Retinal pigment epithelial cell (primary cell): ENCODE measurements at regions not wholly inside any gene's neighbourhood (a gene's known extent, or its start where the extent isn't known, plus 50 kb on each side); places are given as distances from the start of the nearest gene placed in this dataset.

Experiments
- DNase-seq: peaks from one replicate; pipeline ENCODE4 v3.0.0-alpha.2; 2010; ENCODE audit warnings: low read depth
- H3K4me3 ChIP-seq: 2 replicates; pipeline ENCODE4 v1.5.1; 2011; ENCODE audit warnings: mild to moderate bottlenecking, low read length, control low read depth, moderate library complexity
- TF ChIP-seq, protein P1 (sequence below): conservative IDR thresholded peaks from 2 replicates; pipeline ENCODE4 v1.5.1; 2011; ENCODE audit warnings: low read depth, low read length, control low read depth, inconsistent platforms

DNA sequence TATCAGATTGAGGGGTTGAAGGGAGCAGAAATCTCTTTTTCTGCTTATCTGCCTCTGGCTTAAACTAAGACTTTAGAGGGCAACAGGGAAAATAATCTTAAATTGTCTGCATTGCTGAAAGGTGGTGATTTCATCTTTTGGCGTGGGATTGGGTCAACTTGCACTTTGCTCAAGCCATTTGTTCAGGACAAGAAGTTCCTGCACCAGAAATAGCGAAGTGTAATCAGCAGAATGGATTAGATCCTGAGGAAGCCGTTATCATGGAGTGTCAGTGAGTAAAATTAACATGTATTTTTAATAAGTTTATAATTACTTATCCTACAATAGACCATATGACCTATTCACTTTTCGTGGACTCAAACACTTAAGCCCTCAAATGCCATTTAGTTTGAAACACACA is 249.3 kb downstream of the CD83 start:
- DNase-seq: no peak
- H3K4me3 ChIP-seq: no peak overlapping the region
- TF ChIP-seq, protein P1, sequence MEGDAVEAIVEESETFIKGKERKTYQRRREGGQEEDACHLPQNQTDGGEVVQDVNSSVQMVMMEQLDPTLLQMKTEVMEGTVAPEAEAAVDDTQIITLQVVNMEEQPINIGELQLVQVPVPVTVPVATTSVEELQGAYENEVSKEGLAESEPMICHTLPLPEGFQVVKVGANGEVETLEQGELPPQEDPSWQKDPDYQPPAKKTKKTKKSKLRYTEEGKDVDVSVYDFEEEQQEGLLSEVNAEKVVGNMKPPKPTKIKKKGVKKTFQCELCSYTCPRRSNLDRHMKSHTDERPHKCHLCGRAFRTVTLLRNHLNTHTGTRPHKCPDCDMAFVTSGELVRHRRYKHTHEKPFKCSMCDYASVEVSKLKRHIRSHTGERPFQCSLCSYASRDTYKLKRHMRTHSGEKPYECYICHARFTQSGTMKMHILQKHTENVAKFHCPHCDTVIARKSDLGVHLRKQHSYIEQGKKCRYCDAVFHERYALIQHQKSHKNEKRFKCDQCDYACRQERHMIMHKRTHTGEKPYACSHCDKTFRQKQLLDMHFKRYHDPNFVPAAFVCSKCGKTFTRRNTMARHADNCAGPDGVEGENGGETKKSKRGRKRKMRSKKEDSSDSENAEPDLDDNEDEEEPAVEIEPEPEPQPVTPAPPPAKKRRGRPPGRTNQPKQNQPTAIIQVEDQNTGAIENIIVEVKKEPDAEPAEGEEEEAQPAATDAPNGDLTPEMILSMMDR: no peak

DNA sequence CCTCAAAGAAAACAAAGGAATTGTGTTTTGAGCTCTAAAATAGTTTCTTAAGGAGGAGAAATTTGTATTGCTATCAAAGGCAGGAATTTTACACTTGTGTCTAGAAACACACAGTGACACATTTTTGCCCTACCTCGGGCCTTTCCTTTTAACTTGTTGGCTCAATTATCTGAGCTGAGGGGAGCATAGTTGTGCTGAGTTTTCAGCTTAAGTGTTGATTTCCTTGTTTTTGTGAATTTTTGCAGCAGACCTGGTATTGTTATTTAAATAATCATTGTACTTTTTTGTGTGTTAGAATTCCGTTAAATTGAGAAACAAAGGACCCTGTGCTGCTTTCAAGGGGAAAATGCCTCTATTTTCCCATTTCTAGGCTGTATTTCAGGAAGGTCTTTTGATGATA is 249.7 kb downstream of the CD83 start:
- H3K4me3 ChIP-seq: no peak overlapping the region
- no peak for DNase-seq
- TF ChIP-seq, protein P1: no peak

DNA sequence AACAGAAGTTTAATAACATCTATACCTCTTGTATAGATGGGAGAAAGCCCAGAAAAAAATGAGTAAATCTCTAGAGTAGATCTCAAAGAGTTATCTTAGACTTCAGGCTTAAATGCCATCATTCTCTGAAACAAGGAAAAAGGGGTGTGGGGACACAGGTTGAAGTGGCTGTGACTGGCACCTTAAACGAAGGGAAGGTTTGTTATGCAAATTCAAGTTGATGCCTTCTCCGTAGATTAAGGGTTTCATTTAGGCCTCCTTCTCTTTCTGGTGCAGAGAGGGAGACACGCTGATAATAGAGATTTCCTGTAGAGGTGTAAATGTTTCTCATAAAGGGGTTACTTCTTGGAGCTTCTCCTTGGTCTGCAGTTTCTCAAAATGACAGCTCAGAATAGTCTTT is 252.1 kb downstream of the CD83 start:
- TF ChIP-seq, protein P1: no peak
- no peak overlapping the region for H3K4me3 ChIP-seq
- no peak for DNase-seq

DNA sequence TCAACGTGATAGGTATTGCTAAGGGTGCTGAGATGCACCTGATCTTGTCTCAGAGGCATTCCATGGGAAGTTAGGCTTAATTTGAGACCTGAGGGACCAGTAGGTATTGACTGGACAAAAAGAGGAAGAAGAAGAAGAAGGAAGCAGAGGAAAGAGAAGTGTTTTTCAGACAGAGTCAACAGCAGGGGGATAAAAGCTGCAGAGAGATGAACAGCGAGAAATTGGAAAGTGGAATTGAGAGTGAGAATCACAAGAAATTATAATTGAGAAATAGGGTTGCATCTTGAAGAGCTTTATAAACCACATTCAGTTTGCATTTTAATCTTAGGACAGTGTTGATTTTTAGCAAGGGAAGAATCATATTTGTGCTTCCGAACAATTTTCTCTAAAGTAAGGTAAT is 254.0 kb downstream of the CD83 start:
- TF ChIP-seq, protein P1: no peak
- no peak overlapping the region for H3K4me3 ChIP-seq
- DNase-seq: no peak

DNA sequence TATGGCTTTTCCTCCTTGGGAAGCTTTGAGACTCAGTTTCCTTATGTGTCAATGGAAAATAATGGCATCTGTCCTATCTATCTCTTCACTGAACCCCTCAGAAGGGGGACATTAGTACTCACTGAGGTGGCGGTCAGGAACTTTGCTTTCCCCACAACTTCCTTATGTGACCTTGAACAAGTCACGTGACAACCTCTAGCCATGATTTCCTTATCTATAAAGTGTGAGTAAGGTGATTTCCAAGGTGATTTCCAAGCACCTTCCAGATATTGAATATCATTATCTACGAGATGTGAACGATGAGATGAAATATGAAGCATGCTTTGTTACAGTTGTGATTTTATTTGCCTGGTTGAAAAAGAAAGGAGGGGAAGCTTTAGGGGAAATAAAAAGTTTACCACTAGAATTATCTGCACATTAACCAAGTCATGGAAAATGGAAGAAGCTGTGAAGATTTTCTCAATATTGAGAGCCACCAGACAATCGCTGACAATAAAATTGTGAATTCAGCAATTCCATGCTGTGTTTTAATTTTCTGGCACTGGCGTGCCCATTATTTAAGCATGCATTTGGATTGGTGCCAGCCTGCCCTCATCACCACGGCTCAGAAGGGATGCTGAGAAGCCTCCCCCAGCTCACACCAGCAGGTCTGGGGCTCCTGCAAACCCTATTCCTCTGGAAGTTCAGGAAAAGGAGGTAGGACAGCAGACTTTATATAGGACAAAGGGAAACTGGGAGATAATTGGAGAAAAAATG is 255.3 kb downstream of the CD83 start:
- H3K4me3 ChIP-seq: no peak overlapping the region
- no peak for DNase-seq
- TF ChIP-seq, protein P1: no peak

DNA sequence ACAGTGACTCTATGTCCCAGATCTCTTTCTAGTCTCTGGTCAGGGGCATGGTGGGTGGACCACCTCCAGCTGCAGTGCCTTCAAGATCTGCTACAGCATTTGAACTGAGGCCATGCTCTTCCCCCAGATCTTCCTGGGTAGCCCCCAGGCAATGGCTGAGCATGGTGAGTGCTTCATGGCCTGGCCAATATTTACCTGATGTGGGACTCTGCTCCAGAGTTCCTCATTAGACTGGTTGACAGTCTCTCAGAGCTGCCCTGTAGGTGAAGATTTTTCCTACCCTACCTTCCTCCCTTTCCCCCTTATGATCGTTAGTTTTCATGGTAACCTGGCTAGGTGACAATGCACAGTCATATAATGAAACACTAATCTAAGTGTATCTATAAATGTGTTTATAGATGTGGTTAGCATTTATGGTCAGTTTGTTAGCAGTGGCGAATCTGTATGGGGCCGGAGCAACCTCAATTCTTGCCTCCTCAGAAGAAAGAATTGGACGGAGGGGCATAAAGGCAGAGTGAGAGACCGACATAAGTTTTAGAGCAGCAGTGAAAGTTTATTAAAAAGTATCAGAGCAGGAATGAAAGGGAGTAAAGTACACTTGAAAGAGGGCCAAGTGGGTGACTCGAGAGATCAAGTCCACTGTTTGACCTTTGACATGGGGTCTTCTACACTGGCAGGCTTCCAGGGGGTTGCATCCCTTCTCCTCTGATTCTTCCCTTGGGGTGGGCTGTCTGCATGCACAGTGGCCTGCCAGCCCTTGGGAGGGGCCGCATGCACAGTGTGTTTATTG is 256.3 kb downstream of the CD83 start:
- DNase-seq: no peak
- TF ChIP-seq, protein P1: no peak
- H3K4me3 ChIP-seq: no peak overlapping the region

- TF ChIP-seq, protein P1: no peak
- DNase-seq: no peak
- no peak overlapping the region for H3K4me3 ChIP-seq
Observed at GRCh38 chr6:14375930-14376329, 258.4 kb downstream of the CD83 start.
